ENCODE measurements at regions not wholly inside any gene's neighbourhood (a gene's known extent, or its start where the extent isn't known, plus 50 kb on each side); places are given as distances from the start of the nearest gene placed in this dataset.

GRCh38 chr11:90836031-90836430 is 613.2 kb upstream of the CHORDC1 start:
- TF ChIP-seq POLR2AphosphoS5 (IDR thresholded peaks at IDR 0.05; ENCODE audit: low read depth, low read length) (no peak), SIN3A (IDR thresholded peaks at IDR 0.05; ENCODE audit: borderline replicate concordance, insufficient read depth, low read length) (no peak)
